Ascending aorta (tissue), 2 donors: ENCODE measurements at regions not wholly inside any gene's neighbourhood (a gene's known extent, or its start where the extent isn't known, plus 50 kb on each side); places are given as distances from the start of the nearest gene placed in this dataset.

Experiments
- DNase-seq, 2 donors: peaks; one replicate each; pipeline ENCODE4 v3.0.0-alpha.2; 2019; ENCODE audit warnings: low spot score in 2 of 2
- H3K27ac ChIP-seq, 2 donors: fragments of 200-600 bp; sonication (generic); one replicate each; pipeline ENCODE4 v1.5.1; 2016 to 2017; ENCODE audit warnings: mild to moderate bottlenecking in 1 of 2
- H3K27me3 ChIP-seq: fragments of 200-600 bp; sonication (generic); one replicate; pipeline ENCODE4 v1.5.1; 2017
- H3K36me3 ChIP-seq, 2 donors: fragments of 200-600 bp; sonication (generic); one replicate each; pipeline ENCODE4 v1.5.1; 2016
- H3K4me1 ChIP-seq, 2 donors: fragments of 200-600 bp; sonication (generic); one replicate each; pipeline ENCODE4 v1.5.1; 2016 to 2017; ENCODE audit warnings: mild to moderate bottlenecking in 1 of 2
- H3K4me3 ChIP-seq, 2 donors: fragments of 200-600 bp; sonication (generic); one replicate each; pipeline ENCODE4 v1.5.1; 2016 to 2017; ENCODE audit warnings: mild to moderate bottlenecking in 1 of 2
- H3K9me3 ChIP-seq, 2 donors: fragments of 200-600 bp; sonication (generic); one replicate each; pipeline ENCODE4 v1.5.1; 2016
- intact Hi-C: fragments of 100-400 bp; cut with DNase I; formaldehyde crosslinking; loops from one replicate; pipeline ENCODE4 v1.15.1; 2023
- TF ChIP-seq, protein P1 (sequence below), 3 experiments: fragments of 200-600 bp in 2 of 3; fragments of 450-650 bp in 1 of 3; sonication (generic) in 2 of 3; IDR thresholded peaks; one replicate each; pipeline ENCODE4 v1.5.1; 2016 to 2019; ENCODE audit warnings: antibody characterized with exemption in 3 of 3, mild to moderate bottlenecking in 1 of 3, moderate library complexity in 1 of 3

DNA sequence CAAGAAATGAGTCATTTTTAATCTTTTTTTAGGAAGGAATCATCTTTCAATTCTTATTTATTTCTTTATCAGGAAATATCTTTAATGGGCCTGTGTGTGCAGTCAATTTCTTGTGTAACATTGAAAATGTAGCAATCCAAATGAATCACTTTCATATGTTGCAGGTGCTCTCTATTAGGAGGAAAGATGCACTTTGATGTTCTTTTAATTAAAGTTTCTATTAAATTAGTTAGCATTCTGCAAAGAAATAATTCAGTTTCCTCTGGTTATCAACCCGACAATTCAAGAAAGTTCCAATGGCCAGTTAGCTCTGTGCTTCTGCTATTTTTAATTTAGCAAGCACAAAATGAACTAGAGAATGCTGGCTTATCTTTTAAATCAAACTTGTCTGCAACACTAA lies 212.0 kb downstream of the PCDH17 start:
- TF ChIP-seq, protein P1, sequence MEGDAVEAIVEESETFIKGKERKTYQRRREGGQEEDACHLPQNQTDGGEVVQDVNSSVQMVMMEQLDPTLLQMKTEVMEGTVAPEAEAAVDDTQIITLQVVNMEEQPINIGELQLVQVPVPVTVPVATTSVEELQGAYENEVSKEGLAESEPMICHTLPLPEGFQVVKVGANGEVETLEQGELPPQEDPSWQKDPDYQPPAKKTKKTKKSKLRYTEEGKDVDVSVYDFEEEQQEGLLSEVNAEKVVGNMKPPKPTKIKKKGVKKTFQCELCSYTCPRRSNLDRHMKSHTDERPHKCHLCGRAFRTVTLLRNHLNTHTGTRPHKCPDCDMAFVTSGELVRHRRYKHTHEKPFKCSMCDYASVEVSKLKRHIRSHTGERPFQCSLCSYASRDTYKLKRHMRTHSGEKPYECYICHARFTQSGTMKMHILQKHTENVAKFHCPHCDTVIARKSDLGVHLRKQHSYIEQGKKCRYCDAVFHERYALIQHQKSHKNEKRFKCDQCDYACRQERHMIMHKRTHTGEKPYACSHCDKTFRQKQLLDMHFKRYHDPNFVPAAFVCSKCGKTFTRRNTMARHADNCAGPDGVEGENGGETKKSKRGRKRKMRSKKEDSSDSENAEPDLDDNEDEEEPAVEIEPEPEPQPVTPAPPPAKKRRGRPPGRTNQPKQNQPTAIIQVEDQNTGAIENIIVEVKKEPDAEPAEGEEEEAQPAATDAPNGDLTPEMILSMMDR (IDR thresholded peaks at IDR 0.05): no peak
- no peak overlapping the region for H3K4me3 ChIP-seq
- no peak for DNase-seq
- intact Hi-C loops: no loop called here
- no peaks in the 10 kb centered on the region for H3K27me3 ChIP-seq
- no peak overlapping the region for H3K27ac ChIP-seq
- no peaks in the 10 kb centered on the region for H3K36me3 ChIP-seq
- H3K4me1 ChIP-seq: no peaks in the 10 kb centered on the region
- H3K9me3 ChIP-seq: peaks cover 0 to 17% of the 10 kb centered on the region in 2 donors

GRCh38 chr13:57846600-57847173 lies 215.1 kb downstream of the PCDH17 start:
- Histone ChIP-seq H3K4me3 (no peak overlapping the region), H3K27ac (no peak overlapping the region), H3K27me3 (no peaks in the 10 kb centered on the region), H3K9me3 (peaks cover 0 to 17% of the 10 kb centered on the region in 2 donors), H3K4me1 (no peaks in the 10 kb centered on the region), H3K36me3 (no peaks in the 10 kb centered on the region)
- no peak for DNase-seq
- TF ChIP-seq, protein P1 (IDR thresholded peaks at IDR 0.05): no peak
- intact Hi-C loops: no loop called here

GRCh38 chr13:57857945-57858344 lies 226.4 kb downstream of the PCDH17 start:
- no peak for DNase-seq
- Histone ChIP-seq H3K27ac (no peak overlapping the region), H3K4me1 (no peaks in the 10 kb centered on the region), H3K9me3 (no peaks in the 10 kb centered on the region), H3K4me3 (no peak overlapping the region), H3K36me3 (no peaks in the 10 kb centered on the region), H3K27me3 (no peaks in the 10 kb centered on the region)
- intact Hi-C loops: no loop called here
- TF ChIP-seq, protein P1 (IDR thresholded peaks at IDR 0.05): no peak

- Histone ChIP-seq H3K4me1 (no peaks in the 10 kb centered on the region), H3K27ac (no peak overlapping the region), H3K36me3 (no peaks in the 10 kb centered on the region), H3K9me3 (no peaks in the 10 kb centered on the region), H3K27me3 (no peaks in the 10 kb centered on the region), H3K4me3 (no peak overlapping the region)
- no peak for DNase-seq
- intact Hi-C loops: no loop called here
- TF ChIP-seq, protein P1 (IDR thresholded peaks at IDR 0.05): no peak
Observed at GRCh38 chr13:57858376-57858775, 226.8 kb downstream of the PCDH17 start.

DNA sequence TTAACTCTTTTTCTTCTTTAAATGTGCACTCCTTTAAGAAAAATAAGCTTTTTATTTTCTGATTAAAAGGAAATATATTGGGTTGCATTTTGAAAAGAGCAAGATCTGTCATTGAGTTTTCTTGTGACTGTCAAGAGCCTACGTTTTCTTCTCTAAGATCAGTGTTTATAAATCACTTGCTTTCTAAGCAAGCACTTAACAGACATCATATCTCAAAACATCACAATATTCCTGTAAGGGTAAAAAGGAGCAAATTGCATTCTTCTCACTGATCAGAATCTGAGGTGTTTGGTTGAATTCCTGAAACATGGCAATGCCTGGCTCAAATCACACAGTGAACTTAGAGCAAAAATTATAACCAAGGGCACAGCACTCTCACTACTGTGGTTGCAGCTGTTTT lies 231.3 kb downstream of the PCDH17 start:
- DNase-seq: no peak
- Histone ChIP-seq H3K4me1 (no peaks in the 10 kb centered on the region), H3K27me3 (no peaks in the 10 kb centered on the region), H3K36me3 (no peaks in the 10 kb centered on the region), H3K9me3 (no peaks in the 10 kb centered on the region), H3K4me3 (no peak overlapping the region), H3K27ac (no peak overlapping the region)
- TF ChIP-seq, protein P1 (IDR thresholded peaks at IDR 0.05): no peak
- intact Hi-C loops: no loop called here
